GM23338 (cell line): ENCODE measurements at regions not wholly inside any gene's neighbourhood (a gene's known extent, or its start where the extent isn't known, plus 50 kb on each side); places are given as distances from the start of the nearest gene placed in this dataset.

Experiments
- ATAC-seq: fragments of 200-7000 bp; cut with Tn5 transposase; 3 replicates; pipeline ENCODE4 v1.9.1; 2020
- DNase-seq: peaks from one replicate; pipeline ENCODE4 v3.0.0-alpha.2; 2015; ENCODE audit warnings: low spot score
- H2AFZ ChIP-seq: fragments of 200-600 bp; sonication (generic); 2 replicates; pipeline ENCODE4 v1.8.0; 2016; ENCODE audit warnings: antibody characterized with exemption, mild to moderate bottlenecking, moderate library complexity
- H3F3A ChIP-seq: fragments of 200-600 bp; sonication (generic); replicated peaks from 2 replicates; pipeline ENCODE4 v1.8.0; 2017; ENCODE audit warnings: antibody characterized with exemption, mixed run types, low read depth
- H3K27ac ChIP-seq: fragments of 200-600 bp; sonication (generic); 2 replicates; pipeline ENCODE4 v1.6.1; 2016; ENCODE audit warnings: low read depth
- H3K27me3 ChIP-seq: fragments of 200-600 bp; sonication (generic); 2 replicates; pipeline ENCODE4 v1.8.0; 2016; ENCODE audit warnings: mild to moderate bottlenecking, mixed run types, moderate library complexity; ENCODE audit not compliant: insufficient read depth
- H3K36me3 ChIP-seq: fragments of 200-600 bp; sonication (generic); 2 replicates; pipeline ENCODE4 v1.8.0; 2016; ENCODE audit warnings: mild to moderate bottlenecking; ENCODE audit not compliant: insufficient read depth
- H3K4me1 ChIP-seq: fragments of 200-600 bp; sonication (generic); 2 replicates; pipeline ENCODE4 v1.8.0; 2016; ENCODE audit warnings: mild to moderate bottlenecking, moderate library complexity; ENCODE audit not compliant: insufficient read depth
- H3K4me2 ChIP-seq: fragments of 200-600 bp; sonication (generic); 2 replicates; pipeline ENCODE4 v1.7.1; 2017; ENCODE audit warnings: mixed run types
- H3K4me3 ChIP-seq: fragments of 200-600 bp; sonication (generic); 2 replicates; pipeline ENCODE4 v1.6.1; 2016; ENCODE audit warnings: mixed run types
- H3K79me2 ChIP-seq: fragments of 200-600 bp; sonication (generic); replicated peaks from 2 replicates; pipeline ENCODE4 v1.8.0; 2017; ENCODE audit warnings: mild to moderate bottlenecking; ENCODE audit not compliant: insufficient read depth
- H3K9me2 ChIP-seq: fragments of 200-600 bp; sonication (generic); 2 replicates; pipeline ENCODE4 v1.8.0; 2017; ENCODE audit not compliant: insufficient read depth
- H4K20me1 ChIP-seq: fragments of 200-600 bp; sonication (generic); replicated peaks from 2 replicates; pipeline ENCODE4 v1.8.0; 2017; ENCODE audit warnings: mild to moderate bottlenecking; ENCODE audit not compliant: insufficient read depth
- H3K27ac Mint-ChIP-seq: 2 replicates; pipeline ENCODE4 v1.8.0; 2020; ENCODE audit warnings: inconsistent platforms, mild to moderate bottlenecking, moderate library complexity, mixed read lengths
- H3K27me3 Mint-ChIP-seq: 3 replicates; pipeline ENCODE4 v1.8.0; 2022; ENCODE audit warnings: low read depth, mild to moderate bottlenecking, moderate library complexity, mixed read lengths, inconsistent platforms; ENCODE audit not compliant: insufficient read depth, poor library complexity
- H3K36me3 Mint-ChIP-seq: 3 replicates; pipeline ENCODE4 v1.8.0; 2021; ENCODE audit warnings: low read depth, mild to moderate bottlenecking, inconsistent platforms, moderate library complexity, mixed read lengths
- H3K4me1 Mint-ChIP-seq: 3 replicates; pipeline ENCODE4 v1.8.0; 2020; ENCODE audit warnings: mild to moderate bottlenecking, inconsistent platforms, mixed read lengths
- H3K4me3 Mint-ChIP-seq: 3 replicates; pipeline ENCODE4 v1.8.0; 2021; ENCODE audit warnings: moderate library complexity, mild to moderate bottlenecking, inconsistent platforms, mixed read lengths
- H3K9me3 Mint-ChIP-seq: 3 replicates; pipeline ENCODE4 v1.8.0; 2020; ENCODE audit warnings: moderate library complexity, mild to moderate bottlenecking, inconsistent platforms, mixed read lengths
- CTCF ChIP-seq, 2 experiments: fragments of 200-600 bp in 1 of 2; sonication (generic) in 1 of 2; conservative IDR thresholded peaks; 2 replicates each; pipeline versions ENCODE4 v1.5.1 to v1.6.1; 2016 to 2017; ENCODE audit warnings: antibody characterized with exemption in 2 of 2, low read depth in 2 of 2, mild to moderate bottlenecking in 2 of 2, moderate library complexity in 1 of 2
- EZH2 ChIP-seq: fragments of 200-600 bp; sonication (generic); IDR thresholded peaks from one replicate; pipeline ENCODE4 v1.8.0; 2017; ENCODE audit warnings: antibody characterized with exemption, mild to moderate bottlenecking, low read depth; ENCODE audit not compliant: unreplicated experiment
- POLR2AphosphoS5 ChIP-seq: IDR thresholded peaks from 2 replicates; pipeline ENCODE4 v1.6.1; 2016; ENCODE audit warnings: antibody characterized with exemption, low read depth
- REST ChIP-seq: IDR thresholded peaks from one replicate; pipeline ENCODE4 v1.6.1; 2018; ENCODE audit warnings: antibody characterized with exemption; ENCODE audit not compliant: unreplicated experiment
- STAT1 ChIP-seq: IDR thresholded peaks from one replicate; pipeline ENCODE4 v1.6.1; 2016; ENCODE audit warnings: antibody characterized with exemption; ENCODE audit not compliant: unreplicated experiment
- ZNF114 ChIP-seq: fragments of 250-450 bp; sonication (Bioruptor Pico); IDR thresholded peaks from 2 replicates; pipeline ENCODE4 v1.5.0; 2020; ENCODE audit warnings: mild to moderate bottlenecking, moderate library complexity
- ZNF331 ChIP-seq: fragments of 250-450 bp; sonication (Bioruptor Pico); IDR thresholded peaks from 2 replicates; pipeline ENCODE4 v1.5.0; 2020; ENCODE audit warnings: low read depth, mild to moderate bottlenecking, moderate library complexity
- ZNF462 ChIP-seq: fragments of 250-450 bp; sonication (Bioruptor Pico); IDR thresholded peaks from 2 replicates; pipeline ENCODE4 v1.5.0; 2020; ENCODE audit warnings: mild to moderate bottlenecking, moderate library complexity

- TF ChIP-seq ZNF462 (CRISPR knock-in tag) (no peak), ZNF331 (CRISPR knock-in tag) (no peak), ZNF114 (CRISPR knock-in tag) (no peak), EZH2 (no peak)
These were observed 77.2 kb upstream of the ADRA2C start (continued) for GRCh38 chr4:3689006-3689405.

GRCh38 chr4:3688018-3688998 is 77.9 kb upstream of the ADRA2C start:
- Histone ChIP-seq H3K27ac (no peak overlapping the region), H3K9me2 (no peaks in the 10 kb centered on the region), H4K20me1 (no peaks in the 10 kb centered on the region), H3F3A (no peaks in the 10 kb centered on the region), H2AFZ (no peak overlapping the region), H3K4me2 (no peak overlapping the region), H3K27me3 (no peaks in the 10 kb centered on the region), H3K4me3 (no peak overlapping the region), H3K4me1 (no peaks in the 10 kb centered on the region), H3K36me3 (no peaks in the 10 kb centered on the region), H3K79me2 (no peaks in the 10 kb centered on the region)
- H3K4me3 Mint-ChIP-seq, result no peak overlapping the region
- no peaks in the 10 kb centered on the region for H3K36me3 Mint-ChIP-seq
- no peaks in the 10 kb centered on the region for H3K4me1 Mint-ChIP-seq
- H3K9me3 Mint-ChIP-seq, result peaks cover 3% of the 10 kb centered on the region; the same call in 1 of the 3 replicates
- H3K27ac Mint-ChIP-seq, result no peak overlapping the region
- ATAC-seq (no peak), DNase-seq (no peak)
- peaks cover 9% of the 10 kb centered on the region for H3K27me3 Mint-ChIP-seq
- TF ChIP-seq STAT1, result no peak
- no peak for TF ChIP-seq EZH2
- TF ChIP-seq REST, result no peak
- TF ChIP-seq POLR2AphosphoS5, result no peak
- no peak for TF ChIP-seq CTCF (conservative IDR thresholded peaks at IDR 0.05; ENCODE audit: low read depth in 2 of 2)
